HL-60 (cell line): ENCODE measurements at regions not wholly inside any gene's neighbourhood (a gene's known extent, or its start where the extent isn't known, plus 50 kb on each side); places are given as distances from the start of the nearest gene placed in this dataset.

Experiments used
- POLR2AphosphoS5 ChIP-seq: IDR thresholded peaks from 2 replicates; pipeline ENCODE4 v1.6.1; 2012; ENCODE audit warnings: low read depth
- TF ChIP-seq, protein P1 (sequence below): IDR thresholded peaks from one replicate; pipeline ENCODE4 v1.5.1; 2011; ENCODE audit warnings: low read length, control low read depth, inconsistent platforms; ENCODE audit not compliant: insufficient read depth

DNA sequence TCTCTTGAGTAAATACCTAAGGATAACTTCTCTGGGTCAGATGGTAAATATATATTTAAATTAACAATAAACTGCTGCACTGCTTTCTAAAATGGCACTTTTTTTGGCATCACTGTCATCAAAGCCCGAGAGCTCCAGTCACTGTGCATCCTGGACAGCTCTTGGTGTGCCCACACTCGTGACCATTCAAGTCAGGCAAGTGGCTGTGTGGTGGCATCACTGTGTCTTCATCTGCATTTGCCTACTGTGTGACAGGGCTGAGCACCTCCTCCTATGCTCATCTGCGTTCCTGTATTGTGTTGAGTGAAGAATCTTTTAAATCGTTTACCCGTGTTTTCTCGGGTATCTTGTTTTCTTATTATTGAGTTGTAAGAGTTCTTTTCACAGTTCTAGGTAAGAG, 568.1 kb upstream of the SALL3 start:
- TF ChIP-seq POLR2AphosphoS5, result no peak
- TF ChIP-seq, protein P1, sequence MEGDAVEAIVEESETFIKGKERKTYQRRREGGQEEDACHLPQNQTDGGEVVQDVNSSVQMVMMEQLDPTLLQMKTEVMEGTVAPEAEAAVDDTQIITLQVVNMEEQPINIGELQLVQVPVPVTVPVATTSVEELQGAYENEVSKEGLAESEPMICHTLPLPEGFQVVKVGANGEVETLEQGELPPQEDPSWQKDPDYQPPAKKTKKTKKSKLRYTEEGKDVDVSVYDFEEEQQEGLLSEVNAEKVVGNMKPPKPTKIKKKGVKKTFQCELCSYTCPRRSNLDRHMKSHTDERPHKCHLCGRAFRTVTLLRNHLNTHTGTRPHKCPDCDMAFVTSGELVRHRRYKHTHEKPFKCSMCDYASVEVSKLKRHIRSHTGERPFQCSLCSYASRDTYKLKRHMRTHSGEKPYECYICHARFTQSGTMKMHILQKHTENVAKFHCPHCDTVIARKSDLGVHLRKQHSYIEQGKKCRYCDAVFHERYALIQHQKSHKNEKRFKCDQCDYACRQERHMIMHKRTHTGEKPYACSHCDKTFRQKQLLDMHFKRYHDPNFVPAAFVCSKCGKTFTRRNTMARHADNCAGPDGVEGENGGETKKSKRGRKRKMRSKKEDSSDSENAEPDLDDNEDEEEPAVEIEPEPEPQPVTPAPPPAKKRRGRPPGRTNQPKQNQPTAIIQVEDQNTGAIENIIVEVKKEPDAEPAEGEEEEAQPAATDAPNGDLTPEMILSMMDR, result no peak
